ENCODE measurements at regions not wholly inside any gene's neighbourhood (a gene's known extent, or its start where the extent isn't known, plus 50 kb on each side); places are given as distances from the start of the nearest gene placed in this dataset.
"Not testable (repeated sequence)": the region's sequence is repeated elsewhere in the genome, so short reads cannot be mapped to it uniquely, and the experiment has no call there.

- no peak for DNase-seq
Measured at GRCh38 chr16:79845734-79846135, 245.2 kb upstream of the MAF start.

DNA sequence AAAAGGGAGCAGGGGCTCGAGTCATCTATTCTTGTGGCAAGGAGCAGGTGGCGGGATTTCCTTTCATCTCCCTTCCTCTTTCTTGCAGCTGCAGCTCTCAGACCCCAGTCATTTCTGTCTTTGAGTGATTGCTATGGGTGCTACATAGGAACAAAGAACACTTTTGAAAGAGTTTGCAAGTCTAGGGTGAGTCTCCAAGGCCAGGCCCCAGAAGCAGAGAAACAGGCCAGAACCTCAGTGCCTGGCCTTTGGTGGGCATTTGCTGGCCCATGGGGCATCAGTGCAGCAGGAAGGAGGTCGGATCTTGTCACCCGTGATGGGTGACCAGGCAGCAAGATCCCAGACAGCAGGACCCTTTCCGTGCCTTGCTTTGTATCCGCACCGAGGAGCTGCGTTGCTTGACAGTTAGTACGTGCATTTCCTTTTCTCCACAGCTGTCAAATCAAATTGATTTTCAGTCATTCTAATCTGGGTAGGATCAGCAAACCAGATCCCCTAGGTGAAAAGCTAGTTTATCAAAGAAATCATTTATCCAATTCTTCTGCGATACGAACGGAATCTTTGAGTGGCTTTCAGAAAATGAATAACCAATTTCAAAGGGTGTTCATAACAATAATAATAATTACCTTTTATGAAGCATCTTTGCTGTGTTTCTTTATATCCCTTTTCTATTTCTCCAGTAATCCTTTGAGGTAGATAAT lies 244.6 kb upstream of the MAF start:
- DNase-seq: no peak

DNA sequence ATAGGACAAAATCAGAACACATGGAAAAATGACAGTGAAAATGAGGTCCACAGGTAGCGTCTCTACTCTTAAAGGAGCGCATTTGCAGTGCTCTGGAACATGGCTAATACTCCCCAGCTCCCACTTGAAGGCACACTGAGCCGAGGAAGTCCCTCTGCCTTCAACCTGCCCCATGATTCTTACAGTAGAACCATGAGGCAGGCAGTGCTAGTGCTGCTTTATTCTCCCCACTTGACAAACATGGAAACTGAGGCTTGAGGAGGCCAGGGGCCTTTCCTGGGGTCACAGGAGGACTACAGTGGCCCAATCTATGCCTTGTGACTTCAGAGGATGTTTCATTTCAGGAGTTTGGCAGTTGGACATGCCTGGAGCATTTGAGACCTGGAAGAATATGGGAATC lies 244.1 kb upstream of the MAF start:
- no peak for DNase-seq

DNA sequence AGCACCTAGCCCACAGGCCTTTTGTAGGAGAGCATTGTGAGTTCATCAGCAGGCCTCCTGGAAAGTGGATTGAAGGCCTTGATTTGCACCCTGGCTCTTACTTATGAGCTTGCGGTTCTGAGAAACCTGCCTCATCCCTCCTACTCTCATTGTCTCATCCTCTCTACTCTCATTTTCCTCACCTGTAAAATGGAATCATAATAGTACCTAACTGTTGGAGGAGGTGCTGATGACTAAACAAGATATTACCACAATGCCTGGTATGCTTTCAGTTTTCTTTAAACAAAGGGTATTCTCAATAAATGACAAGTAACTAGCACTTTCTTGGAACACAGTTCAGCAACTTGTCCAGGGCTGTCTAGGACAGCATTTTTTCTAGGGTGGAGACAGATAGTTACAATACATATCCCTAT lies 243.1 kb upstream of the MAF start:
- no peak for DNase-seq

GRCh38 chr16:79843145-79843544 lies 242.6 kb upstream of the MAF start:
- DNase-seq: no peak

GRCh38 chr16:79842197-79842596 lies 241.7 kb upstream of the MAF start:
- no peak for DNase-seq

DNA sequence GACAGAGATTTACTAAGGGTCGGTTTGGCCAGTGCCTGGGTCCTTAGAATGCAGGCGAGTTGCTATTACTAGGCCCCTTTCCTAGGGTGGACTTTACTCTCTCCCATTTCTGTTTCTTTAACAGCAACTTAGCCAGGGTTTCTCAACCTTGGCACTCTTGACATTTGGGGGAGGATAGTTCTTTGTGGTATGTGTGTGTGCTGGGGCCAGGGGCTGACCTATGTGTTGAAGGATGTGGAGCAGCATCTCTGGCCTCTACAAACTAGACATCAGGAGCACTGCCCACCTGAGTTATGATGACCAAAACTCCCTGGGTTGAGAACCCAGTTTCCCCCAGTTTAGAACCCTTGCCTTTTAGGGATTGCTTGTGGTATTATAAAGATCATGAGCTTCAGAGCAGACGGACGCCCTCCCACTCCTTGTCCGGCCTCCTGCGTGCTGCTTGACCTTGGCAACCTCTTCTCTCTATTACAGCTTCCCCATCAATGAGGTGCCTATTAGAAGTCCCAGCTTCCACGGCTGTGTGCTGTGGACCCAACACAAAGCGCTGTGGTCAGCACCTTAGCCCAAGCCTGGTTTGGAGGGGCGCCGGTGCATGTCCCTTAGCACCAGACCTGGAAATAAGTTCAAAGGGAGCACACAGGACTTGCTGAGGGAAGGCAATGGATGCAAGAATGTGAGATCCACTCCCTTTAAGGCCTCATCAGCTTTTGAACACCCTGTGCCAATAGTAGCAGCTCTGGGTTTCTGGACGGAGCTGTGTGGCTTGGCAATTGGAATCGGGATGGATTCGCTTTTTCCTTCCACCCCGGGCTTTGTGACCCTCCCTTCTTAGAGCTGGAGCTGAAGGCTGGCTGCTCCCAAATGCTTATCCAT lies 239.2 kb upstream of the MAF start:
- no peak for DNase-seq

DNA sequence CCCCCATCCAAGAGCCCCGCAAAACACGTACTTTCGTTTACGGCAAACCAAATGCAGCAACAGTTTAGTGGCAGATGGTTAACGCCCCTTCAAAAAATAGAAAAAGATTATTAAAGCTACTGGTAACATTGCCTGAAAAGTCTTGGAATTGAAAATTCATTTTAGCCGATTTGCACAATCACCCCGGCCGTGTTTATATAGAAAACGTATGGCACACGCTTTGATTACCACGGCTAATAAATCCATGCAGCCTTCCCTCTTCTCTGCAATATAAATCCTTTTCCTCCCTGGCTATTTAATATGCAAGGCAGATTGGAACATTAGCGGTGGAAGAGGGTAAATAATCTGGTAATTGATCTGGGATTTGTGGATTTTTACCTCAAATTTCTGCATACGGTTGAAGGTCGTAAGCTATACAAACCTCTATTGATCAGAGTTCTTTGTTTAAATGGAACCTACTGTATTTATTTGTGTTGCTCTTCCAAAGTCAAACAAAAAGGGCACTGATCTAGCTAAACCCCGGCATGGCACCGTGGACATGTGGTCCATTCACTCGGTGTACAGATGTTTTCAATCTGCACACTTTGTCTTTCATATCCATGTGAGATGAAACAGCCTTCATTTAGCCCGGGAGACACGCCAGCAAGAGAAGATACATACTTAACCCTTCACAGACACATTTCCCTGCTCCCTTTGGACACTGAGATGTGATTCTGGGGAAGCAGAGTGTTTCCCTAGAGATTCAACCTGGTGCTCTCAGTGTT lies 238.1 kb upstream of the MAF start:
- no peak for DNase-seq

DNA sequence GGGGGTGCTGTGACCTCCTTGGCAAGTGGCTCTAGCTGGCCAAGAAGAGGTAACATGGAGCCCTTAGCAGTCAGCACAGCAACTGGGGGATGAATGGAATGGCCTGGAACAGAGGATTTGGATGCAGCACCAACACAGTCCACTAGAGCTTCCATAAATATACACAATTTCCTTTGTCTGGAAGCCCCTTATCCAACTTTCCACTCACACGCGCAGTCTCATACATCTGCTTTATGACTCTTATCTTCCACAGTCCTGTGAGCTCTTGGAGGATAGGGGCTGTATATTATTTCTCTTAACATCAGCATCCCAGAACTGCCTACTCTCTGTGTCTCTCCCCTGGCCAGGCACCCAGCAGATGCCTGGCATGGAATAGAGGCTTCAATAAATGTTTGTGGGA lies 235.6 kb upstream of the MAF start:
- no peak for DNase-seq

DNA sequence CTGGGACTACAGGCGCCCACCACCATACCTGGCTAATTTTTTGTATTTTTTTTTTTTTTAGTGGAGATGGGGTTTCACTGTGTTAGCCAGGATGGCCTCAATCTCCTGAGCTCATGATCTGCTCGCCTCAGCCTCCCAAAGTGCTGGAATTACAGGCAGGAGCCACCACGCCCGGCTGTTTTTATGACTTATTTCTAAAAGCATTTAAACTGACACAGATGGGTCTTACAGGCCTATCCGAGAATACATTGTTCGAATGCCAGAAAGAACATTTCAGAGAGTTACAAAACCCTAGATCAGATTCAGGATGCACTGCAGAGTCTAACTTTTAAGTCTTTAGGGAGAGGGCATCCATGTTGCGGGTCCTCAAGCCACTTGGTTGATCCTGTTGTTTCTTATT lies 234.7 kb upstream of the MAF start:
- DNase-seq: no peak

DNA sequence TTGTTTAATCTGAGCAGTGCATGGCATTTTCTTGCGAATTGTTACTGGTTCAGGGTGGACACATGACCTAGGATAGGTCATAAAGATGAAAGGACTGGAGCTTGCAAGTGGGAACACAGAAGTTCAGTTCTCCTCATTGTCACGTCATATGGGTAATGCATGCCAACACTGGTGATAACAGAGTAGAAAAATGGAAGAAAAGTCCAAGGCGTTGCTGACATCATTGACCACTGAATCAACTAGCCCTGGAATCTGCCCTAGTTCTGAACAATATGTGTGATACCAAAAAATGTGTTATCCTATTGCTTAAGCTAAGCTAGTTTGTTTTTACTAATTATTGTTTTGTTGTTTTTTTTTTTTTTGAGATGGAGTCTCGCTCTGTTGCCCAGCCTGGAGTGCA lies 234.2 kb upstream of the MAF start:
- DNase-seq: no peak

- not testable (repeated sequence) for DNase-seq
Measured at GRCh38 chr16:79834003-79834402, 233.5 kb upstream of the MAF start.

DNA sequence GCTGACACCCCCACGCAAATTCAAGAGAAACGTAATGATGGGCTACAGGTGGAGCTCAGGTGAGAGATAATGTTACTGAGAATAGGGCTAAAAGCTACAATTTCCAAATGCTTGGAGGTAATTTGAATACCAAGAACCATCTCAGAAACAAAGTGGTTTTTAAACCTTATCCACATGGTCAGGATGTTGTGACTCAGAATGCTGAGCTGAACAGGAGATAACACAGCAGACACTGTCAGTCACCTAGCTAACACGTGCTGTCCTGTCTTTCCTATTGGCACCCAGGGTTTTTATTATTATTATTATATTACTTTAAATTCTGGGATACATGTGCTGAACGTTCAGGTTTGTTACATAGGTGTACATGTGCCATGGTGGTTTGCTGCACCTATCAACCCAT lies 233.0 kb upstream of the MAF start:
- DNase-seq: no peak

- DNase-seq: no peak
Measured at GRCh38 chr16:79826732-79827475, 226.4 kb upstream of the MAF start.

- no peak for DNase-seq
Measured at GRCh38 chr16:79825002-79825401, 224.5 kb upstream of the MAF start.

DNA sequence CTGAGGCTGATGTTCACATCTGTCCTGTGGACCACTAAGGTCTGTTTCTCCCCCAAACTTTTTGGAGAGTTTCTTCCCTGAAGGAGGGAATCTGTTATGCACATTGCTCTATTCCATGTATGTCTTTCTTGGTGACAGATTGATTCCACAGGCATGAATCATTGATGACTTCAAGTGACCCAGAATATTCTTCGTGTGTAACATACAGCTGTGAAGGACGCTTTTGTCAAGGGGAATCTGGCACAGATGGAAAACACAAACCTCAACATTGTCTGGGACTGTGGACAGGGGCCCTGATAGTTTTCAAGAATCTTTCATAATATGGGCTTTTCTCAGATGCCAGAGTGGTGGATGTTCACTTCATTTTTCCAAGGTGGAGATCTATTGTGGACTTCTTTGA lies 223.1 kb upstream of the MAF start:
- DNase-seq: no peak

DNA sequence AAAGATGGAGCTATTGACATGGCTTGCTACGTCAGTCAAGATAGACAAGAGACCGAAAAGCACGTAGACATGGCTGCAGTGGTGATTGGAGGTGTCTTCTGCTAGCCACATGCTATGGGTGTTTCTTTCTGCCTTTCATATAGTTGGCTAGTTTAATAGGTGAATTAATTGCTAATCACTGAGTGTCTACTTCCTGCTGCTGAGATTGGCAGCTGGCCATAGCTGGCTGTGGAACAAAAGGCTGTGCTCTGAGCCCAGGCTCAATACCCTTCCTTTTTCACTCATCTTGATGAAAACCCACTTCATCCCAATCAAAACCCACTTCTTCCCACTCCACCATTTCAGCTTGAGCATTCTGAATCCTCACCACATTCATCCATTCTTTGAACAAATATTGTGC lies 221.4 kb upstream of the MAF start:
- no peak for DNase-seq

- no peak for DNase-seq
Measured at GRCh38 chr16:79816081-79816497, 215.6 kb upstream of the MAF start.

- no peak for DNase-seq
Measured at GRCh38 chr16:79815049-79815448, 214.5 kb upstream of the MAF start.

DNA sequence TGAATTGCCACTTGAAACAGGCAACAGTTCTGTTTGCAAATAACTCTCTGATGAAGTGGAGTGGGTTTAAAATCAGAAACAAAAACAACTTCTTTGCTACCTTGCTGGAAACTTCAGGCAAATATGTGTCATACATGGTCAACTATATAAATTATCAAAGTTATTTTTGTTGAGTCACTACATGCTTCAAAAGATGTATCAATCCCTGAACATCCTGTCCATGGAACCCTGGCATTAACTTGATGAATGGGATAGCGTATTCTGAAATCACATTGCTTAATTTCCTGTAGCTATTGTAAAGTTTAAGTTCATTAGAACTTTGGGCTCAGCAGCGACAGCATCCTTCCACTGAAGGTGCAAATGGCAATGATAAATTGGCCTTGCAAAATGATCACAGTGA lies 213.6 kb upstream of the MAF start:
- DNase-seq: no peak

DNA sequence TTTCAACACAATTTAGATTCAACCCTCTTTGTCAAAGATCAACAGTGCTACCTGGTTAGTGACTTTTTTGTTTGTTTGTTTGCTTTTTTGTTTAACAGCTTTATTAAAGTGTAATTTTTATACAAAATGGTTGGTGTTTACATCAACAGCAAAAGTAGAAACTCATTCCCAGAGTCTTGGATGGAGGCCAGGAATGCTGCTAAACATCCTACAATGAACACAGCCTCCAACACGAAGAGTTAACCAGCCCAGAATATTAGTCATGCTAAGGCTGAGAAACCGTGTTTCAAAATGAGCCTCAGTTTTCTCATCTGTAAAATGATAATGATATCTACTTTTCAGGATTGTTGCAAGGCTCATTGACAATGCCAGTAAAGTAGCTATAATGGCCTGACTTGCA lies 211.0 kb upstream of the MAF start:
- no peak for DNase-seq

DNA sequence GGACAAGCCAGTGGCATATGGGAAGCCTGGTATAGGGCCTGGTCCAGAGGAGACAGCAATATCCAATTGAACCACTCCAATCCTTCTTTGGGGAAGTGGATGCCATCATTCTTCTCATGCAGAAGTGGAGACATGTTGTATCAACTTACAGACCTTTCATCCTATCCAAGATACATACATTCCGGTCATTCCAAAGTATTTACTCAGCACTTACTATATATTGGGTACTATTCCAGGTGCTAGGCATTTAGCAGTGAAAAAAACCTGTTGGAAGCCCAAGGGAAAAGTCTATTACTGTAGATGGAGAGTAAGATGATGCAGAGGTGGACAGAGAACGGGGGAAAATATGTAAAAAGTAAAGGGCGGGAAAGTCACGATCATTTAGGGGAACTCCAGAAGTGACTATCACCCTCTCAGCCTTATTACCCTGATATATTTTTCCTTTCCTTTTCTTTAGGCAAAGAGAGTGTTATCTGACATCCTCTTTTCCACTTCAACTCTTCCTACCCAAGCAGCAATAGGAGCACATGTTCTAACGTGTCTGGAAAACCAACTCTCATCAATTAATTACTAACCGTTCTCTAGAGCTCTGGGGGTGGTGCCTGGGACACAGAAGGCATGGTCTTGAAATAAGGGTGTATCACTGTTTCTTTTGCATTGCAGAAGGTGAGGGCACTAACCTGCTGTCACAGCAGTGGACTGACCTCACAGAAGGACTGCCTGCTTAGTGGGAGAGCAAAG lies 210.1 kb upstream of the MAF start:
- no peak for DNase-seq
